Lower leg skin (tissue), 3 donors: ENCODE measurements at regions not wholly inside any gene's neighbourhood (a gene's known extent, or its start where the extent isn't known, plus 50 kb on each side); places are given as distances from the start of the nearest gene placed in this dataset.

ENCODE experiments used
- POLR2A ChIP-seq, 2 donors: fragments of 450-650 bp; IDR thresholded peaks; one replicate each; pipeline ENCODE4 v1.6.1; 2016 to 2017; ENCODE audit warnings: antibody characterized with exemption in 2 of 2, mild to moderate bottlenecking in 1 of 2, moderate library complexity in 1 of 2
- TF ChIP-seq, protein P1 (sequence below), 3 donors: fragments of 450-650 bp; IDR thresholded peaks; one replicate each; pipeline ENCODE4 v1.5.1; 2016; ENCODE audit warnings: antibody characterized with exemption in 3 of 3, mild to moderate bottlenecking in 3 of 3, moderate library complexity in 2 of 3

- TF ChIP-seq, protein P1, sequence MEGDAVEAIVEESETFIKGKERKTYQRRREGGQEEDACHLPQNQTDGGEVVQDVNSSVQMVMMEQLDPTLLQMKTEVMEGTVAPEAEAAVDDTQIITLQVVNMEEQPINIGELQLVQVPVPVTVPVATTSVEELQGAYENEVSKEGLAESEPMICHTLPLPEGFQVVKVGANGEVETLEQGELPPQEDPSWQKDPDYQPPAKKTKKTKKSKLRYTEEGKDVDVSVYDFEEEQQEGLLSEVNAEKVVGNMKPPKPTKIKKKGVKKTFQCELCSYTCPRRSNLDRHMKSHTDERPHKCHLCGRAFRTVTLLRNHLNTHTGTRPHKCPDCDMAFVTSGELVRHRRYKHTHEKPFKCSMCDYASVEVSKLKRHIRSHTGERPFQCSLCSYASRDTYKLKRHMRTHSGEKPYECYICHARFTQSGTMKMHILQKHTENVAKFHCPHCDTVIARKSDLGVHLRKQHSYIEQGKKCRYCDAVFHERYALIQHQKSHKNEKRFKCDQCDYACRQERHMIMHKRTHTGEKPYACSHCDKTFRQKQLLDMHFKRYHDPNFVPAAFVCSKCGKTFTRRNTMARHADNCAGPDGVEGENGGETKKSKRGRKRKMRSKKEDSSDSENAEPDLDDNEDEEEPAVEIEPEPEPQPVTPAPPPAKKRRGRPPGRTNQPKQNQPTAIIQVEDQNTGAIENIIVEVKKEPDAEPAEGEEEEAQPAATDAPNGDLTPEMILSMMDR (IDR thresholded peaks at IDR 0.05), result no peak
- TF ChIP-seq POLR2A (IDR thresholded peaks at IDR 0.05), result no peak
Measured at GRCh38 chr6:126787635-126788034, 330.8 kb upstream of the RSPO3 start.
